ENCODE measurements at regions not wholly inside any gene's neighbourhood (a gene's known extent, or its start where the extent isn't known, plus 50 kb on each side); places are given as distances from the start of the nearest gene placed in this dataset.

GRCh38 chr2:172227719-172228118 lies 125.0 kb upstream of the DLX2 start:
- no peak for FAIRE-seq
- no peak overlapping the region for H3K27ac ChIP-seq (ENCODE audit: low read depth in 2 of 2, low read length in 2 of 2)
- H3K36me3 ChIP-seq (ENCODE audit: control insufficient read depth in 2 of 3, insufficient read depth in 3 of 3, low read length in 3 of 3): no peaks in the 10 kb centered on the region
- H3K9me3 ChIP-seq (ENCODE audit: control insufficient read depth in 2 of 3, insufficient read depth in 1 of 3, low read length in 3 of 3): no peaks in the 10 kb centered on the region
- peaks cover 0 to 7% (median 3%) of the 10 kb centered on the region in 3 donors for H3K4me1 ChIP-seq (ENCODE audit: control insufficient read depth in 2 of 3, insufficient read depth in 2 of 3, low read depth in 1 of 3, low read length in 3 of 3)
- no peak for DNase-seq
- TF ChIP-seq CTCF (IDR thresholded peaks at IDR 0.05; ENCODE audit: borderline replicate concordance, extremely low read depth, insufficient read depth): no peak
- H3K9ac ChIP-seq (ENCODE audit: low read length in 3 of 3): no peak overlapping the region
- no peak overlapping the region for H3K4me3 ChIP-seq (ENCODE audit: low read length in 3 of 3)
- intact Hi-C loops (cut with DNase I): no loop called here
- no peaks in the 10 kb centered on the region for H3K27me3 ChIP-seq (ENCODE audit: control insufficient read depth, insufficient read depth, low read length)

GRCh38 chr2:172228177-172228808 lies 125.6 kb upstream of the DLX2 start:
- no peaks in the 10 kb centered on the region for H3K27me3 ChIP-seq (ENCODE audit: control insufficient read depth, insufficient read depth, low read length)
- H3K36me3 ChIP-seq (ENCODE audit: control insufficient read depth in 2 of 3, insufficient read depth in 3 of 3, low read length in 3 of 3): no peaks in the 10 kb centered on the region
- intact Hi-C loops (cut with DNase I): no loop called here
- no peak for TF ChIP-seq CTCF (IDR thresholded peaks at IDR 0.05; ENCODE audit: borderline replicate concordance, extremely low read depth, insufficient read depth)
- H3K27ac ChIP-seq (ENCODE audit: low read depth in 2 of 2, low read length in 2 of 2): no peak overlapping the region
- FAIRE-seq (no peak), DNase-seq (peak in 3 of 5 donors; percentile 17 to 72 (median 47))
- no peaks in the 10 kb centered on the region for H3K9me3 ChIP-seq (ENCODE audit: control insufficient read depth in 2 of 3, insufficient read depth in 1 of 3, low read length in 3 of 3)
- H3K4me1 ChIP-seq (ENCODE audit: control insufficient read depth in 2 of 3, insufficient read depth in 2 of 3, low read depth in 1 of 3, low read length in 3 of 3): peaks cover 0 to 10% (median 3%) of the 10 kb centered on the region in 3 donors
- H3K4me3 ChIP-seq (ENCODE audit: low read length in 3 of 3): no peak overlapping the region
- no peak overlapping the region for H3K9ac ChIP-seq (ENCODE audit: low read length in 3 of 3)

- Histone ChIP-seq H3K27me3 (ENCODE audit: control insufficient read depth, insufficient read depth, low read length) (no peaks in the 10 kb centered on the region), H3K4me3 (ENCODE audit: low read length in 3 of 3) (no peak overlapping the region), H3K9ac (ENCODE audit: low read length in 3 of 3) (no peak overlapping the region), H3K9me3 (ENCODE audit: control insufficient read depth in 2 of 3, insufficient read depth in 1 of 3, low read length in 3 of 3) (no peaks in the 10 kb centered on the region), H3K27ac (ENCODE audit: low read depth in 2 of 2, low read length in 2 of 2) (no peak overlapping the region), H3K4me1 (ENCODE audit: control insufficient read depth in 2 of 3, insufficient read depth in 2 of 3, low read depth in 1 of 3, low read length in 3 of 3) (peaks cover 0 to 10% (median 0%) of the 10 kb centered on the region in 3 donors), H3K36me3 (ENCODE audit: control insufficient read depth in 2 of 3, insufficient read depth in 3 of 3, low read length in 3 of 3) (no peaks in the 10 kb centered on the region)
- TF ChIP-seq CTCF (IDR thresholded peaks at IDR 0.05; ENCODE audit: borderline replicate concordance, extremely low read depth, insufficient read depth): no peak
- DNase-seq: no peak
- intact Hi-C loops (cut with DNase I): no loop called here
- no peak for FAIRE-seq
These were observed 126.4 kb upstream of the DLX2 start for GRCh38 chr2:172229125-172229524.
